Thyroid gland (tissue), 4 donors: ENCODE measurements at regions not wholly inside any gene's neighbourhood (a gene's known extent, or its start where the extent isn't known, plus 50 kb on each side); places are given as distances from the start of the nearest gene placed in this dataset.

Experiments used
- POLR2A ChIP-seq, 2 donors: fragments of 450-650 bp; IDR thresholded peaks; one replicate each; pipeline ENCODE4 v1.6.1; 2017; ENCODE audit warnings: antibody characterized with exemption in 2 of 2, mild to moderate bottlenecking in 2 of 2, moderate library complexity in 1 of 2
- TF ChIP-seq, protein P1 (sequence below), 6 experiments: fragments of 200-600 bp in 3 of 6; fragments of 450-650 bp in 3 of 6; sonication (generic) in 3 of 6; IDR thresholded peaks; one replicate each; pipeline ENCODE4 v1.5.1; 2016 to 2019; ENCODE audit warnings: antibody characterized with exemption in 6 of 6, mild to moderate bottlenecking in 2 of 6, inconsistent platforms in 1 of 6, moderate library complexity in 1 of 6

- TF ChIP-seq, protein P1, sequence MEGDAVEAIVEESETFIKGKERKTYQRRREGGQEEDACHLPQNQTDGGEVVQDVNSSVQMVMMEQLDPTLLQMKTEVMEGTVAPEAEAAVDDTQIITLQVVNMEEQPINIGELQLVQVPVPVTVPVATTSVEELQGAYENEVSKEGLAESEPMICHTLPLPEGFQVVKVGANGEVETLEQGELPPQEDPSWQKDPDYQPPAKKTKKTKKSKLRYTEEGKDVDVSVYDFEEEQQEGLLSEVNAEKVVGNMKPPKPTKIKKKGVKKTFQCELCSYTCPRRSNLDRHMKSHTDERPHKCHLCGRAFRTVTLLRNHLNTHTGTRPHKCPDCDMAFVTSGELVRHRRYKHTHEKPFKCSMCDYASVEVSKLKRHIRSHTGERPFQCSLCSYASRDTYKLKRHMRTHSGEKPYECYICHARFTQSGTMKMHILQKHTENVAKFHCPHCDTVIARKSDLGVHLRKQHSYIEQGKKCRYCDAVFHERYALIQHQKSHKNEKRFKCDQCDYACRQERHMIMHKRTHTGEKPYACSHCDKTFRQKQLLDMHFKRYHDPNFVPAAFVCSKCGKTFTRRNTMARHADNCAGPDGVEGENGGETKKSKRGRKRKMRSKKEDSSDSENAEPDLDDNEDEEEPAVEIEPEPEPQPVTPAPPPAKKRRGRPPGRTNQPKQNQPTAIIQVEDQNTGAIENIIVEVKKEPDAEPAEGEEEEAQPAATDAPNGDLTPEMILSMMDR (IDR thresholded peaks at IDR 0.05) = no peak
- TF ChIP-seq POLR2A (IDR thresholded peaks at IDR 0.05) = no peak
Observed at GRCh38 chr12:84594157-84594556, 318.4 kb downstream of the SLC6A15 start.
